GM18951 (cell line): ENCODE measurements at regions not wholly inside any gene's neighbourhood (a gene's known extent, or its start where the extent isn't known, plus 50 kb on each side); places are given as distances from the start of the nearest gene placed in this dataset.
"Not testable (repeated sequence)": the region's sequence is repeated elsewhere in the genome, so short reads cannot be mapped to it uniquely, and the experiment has no call there.

Source experiments
- POLR2A ChIP-seq: IDR thresholded peaks from 4 replicates; pipeline ENCODE4 v1.6.1; 2011; ENCODE audit warnings: mild to moderate bottlenecking; ENCODE audit not compliant: insufficient read length, insufficient read depth; ENCODE audit errors: extremely low read depth
- in situ Hi-C: fragments of 300-500 bp; cut with MboI; formaldehyde crosslinking; loops from one replicate; pipeline ENCODE4 v1.12.0; 2022; ENCODE audit warnings: low sequenced_read_pairs, mixed read lengths, inconsistent platforms; ENCODE audit not compliant: unreplicated experiment

DNA sequence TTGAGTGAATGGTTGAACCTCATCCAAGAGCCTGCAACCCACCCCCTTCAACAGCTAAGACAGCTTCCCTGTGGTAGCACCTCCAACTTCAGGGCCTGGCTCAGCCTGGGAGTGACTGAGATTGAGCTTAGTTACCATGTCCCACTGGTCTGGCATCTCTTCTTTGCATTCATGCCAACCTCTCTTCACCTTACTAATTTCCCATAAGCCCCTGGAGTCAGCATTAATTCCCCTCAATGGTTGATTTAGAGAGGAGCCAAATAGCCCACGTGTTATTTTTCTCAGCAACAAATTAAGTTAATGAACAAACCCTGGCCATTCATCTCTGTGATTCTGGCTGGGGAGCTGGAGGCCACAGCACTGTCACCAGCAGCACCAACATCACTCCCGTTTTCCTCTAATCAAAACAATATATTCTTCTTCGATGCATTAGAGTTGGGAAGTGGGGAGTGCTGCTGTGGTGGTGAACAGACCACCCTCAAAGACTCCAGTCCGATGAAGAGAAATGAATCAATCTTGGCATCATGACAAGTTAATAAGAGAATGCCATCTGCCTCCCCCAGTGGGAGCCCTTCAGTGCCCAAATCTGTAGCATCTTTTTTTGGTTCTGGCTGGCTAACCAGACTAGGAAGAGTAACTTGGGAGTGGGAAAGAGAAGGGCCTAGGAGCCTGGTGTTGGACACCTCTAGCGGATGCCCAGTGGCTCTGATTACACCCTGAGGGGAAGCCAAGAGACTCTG is 83.2 kb upstream of the ADRA1D start:
- TF ChIP-seq POLR2A: no peak
- in situ Hi-C loops: no loop called here

DNA sequence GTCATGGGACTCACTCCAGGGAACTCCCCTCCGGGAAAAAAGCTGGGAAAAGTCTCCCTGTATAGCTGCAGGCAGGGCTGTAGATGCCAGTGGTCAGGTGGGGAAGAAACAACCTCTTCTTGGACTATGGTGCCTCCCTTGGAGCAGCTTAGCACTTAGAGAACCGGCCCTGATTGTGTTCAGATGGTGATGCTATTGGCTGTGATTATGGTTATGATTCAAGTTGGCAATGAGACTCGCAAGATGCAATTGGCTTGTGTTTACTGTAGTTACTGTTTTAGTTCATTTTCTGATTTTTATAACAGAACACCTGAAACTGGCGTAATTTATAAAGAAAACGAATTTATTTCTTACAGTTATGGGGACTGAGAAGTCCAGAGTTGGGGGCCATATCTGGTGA is 80.9 kb upstream of the ADRA1D start:
- TF ChIP-seq POLR2A: no peak
- in situ Hi-C loops: no loop called here

DNA sequence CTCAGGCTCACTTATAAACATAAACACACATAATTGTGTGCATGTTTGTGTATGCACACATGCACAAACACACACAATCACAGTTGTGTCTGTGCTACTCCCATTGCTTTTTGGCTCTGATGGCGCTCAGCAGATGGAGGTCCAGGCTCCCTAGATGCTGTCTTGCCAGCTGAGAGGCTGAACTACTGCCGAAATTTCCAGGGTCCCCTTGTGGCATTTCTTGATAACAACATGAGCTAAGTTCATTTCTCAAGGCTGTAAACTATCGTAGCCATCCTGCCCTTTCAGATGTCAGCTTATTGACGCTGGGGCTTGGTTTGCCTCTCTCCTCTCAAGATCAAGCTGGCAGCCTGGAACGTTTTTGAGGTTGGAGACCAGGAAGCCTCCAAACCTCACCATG is 80.1 kb upstream of the ADRA1D start:
- in situ Hi-C loops: no loop called here

DNA sequence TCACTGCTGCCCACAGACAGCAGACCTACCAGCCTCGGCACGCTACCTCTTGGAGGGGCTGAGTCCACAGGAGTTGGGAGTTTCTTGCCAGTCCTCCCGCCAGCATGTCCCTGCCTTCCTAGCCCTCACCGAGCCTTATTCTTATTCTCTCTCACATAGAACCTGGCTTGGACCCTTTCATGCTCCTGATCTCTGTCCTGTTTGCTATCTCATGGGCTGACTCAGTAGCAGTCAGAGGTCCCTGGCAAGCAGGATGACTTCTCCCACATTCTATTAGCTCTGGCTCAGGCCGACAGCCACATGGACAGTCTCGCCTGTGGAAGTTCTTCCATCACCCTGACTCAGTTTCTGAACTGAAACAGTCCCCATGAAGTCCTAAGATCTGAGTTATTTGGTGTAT is 79.5 kb upstream of the ADRA1D start:
- no peak for TF ChIP-seq POLR2A
- in situ Hi-C loops: no loop called here

More for the DNA sequence above, 80.1 kb upstream of the ADRA1D start:
- no peak for TF ChIP-seq POLR2A

DNA sequence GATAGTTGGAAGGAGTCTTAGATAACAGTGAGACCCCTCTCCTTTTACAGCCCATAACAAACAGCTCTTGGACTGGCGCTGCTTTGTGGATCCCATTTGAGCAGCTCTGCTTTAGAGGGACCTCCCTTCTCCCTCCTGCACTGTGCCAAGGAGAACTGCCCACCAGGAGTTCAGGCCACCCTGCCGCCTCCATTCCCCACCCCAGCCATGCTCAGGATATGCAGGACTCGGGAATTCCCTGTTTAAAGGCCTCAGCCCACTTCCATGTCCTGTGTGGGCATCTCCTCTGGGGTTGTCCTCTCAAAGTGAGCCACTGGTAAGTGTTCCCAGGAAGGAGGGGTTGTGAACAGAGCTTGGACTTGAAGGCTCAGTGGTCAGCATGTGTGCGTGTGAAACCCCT is 78.9 kb upstream of the ADRA1D start:
- no peak for TF ChIP-seq POLR2A
- in situ Hi-C loops: no loop called here

DNA sequence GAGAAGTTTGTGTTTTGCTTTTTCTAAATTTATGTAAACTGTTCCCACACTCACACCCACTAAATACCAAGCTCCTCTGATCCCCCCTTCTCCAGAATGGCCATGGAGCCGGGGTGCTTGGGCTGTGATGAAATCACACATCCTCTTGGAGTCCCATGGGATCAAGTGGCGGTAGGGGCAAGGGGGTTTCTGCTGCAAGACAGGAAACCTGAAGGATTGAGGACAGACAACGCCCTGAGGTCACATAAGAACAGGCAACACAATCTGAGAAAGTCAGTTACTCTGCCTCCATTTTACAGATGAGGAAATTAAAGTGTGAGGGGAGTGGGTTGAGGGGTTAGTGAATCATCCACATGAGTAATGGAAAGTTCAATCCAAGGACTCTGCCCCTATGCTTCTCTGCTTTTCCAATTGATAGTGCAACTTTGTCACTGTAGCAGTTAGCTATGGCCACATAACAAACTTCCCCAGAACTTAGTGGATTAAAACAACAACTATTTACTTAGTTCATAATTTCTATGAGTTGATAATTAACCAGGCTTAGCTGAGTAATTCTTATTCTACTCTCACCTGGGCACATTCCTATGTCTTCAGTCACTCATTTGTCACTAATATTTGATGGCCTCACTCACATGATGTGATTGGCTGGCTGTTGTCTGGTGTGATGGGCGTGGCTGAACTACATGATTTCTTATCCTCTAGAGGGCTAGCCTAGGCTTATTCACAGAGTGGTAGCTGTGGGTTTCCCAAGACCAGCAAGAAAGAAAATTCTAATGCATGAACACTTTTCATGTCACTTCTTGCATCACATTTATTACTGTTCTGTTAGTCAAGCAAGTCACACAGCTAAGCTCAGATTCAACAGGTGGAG is 77.3 kb upstream of the ADRA1D start:
- in situ Hi-C loops: no loop called here
- no peak for TF ChIP-seq POLR2A

DNA sequence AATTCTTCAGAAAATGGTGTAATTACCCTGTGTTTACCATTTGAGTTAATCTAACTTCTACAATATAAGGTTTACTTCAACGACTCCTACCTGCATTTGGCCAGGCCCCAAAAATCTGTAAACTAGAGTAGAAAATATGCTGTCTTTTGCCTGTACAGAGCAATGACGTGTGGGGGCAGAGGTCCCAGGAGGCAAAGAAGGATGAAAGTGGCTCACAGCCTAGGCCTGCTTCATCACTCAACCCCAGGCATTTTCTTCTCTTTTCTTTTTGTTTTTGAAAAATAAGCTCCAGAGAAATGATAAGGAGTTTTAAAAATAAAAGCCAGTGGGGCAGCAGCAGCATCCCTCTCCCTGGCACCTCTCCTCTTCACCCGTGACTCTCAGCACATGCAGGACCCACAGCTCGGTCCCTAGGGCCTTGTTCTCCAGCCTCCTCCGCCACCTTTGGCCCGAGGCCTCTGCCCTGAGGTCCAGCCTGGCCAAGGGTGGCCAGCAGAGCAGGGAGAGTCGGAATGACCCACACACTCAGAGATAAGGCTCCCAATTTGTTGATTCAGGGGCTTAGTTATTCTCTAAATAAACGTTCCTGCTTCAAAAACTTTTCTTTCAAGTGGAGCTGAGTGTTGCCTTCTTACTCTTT is 76.6 kb upstream of the ADRA1D start:
- in situ Hi-C loops: no loop called here
- TF ChIP-seq POLR2A: no peak

DNA sequence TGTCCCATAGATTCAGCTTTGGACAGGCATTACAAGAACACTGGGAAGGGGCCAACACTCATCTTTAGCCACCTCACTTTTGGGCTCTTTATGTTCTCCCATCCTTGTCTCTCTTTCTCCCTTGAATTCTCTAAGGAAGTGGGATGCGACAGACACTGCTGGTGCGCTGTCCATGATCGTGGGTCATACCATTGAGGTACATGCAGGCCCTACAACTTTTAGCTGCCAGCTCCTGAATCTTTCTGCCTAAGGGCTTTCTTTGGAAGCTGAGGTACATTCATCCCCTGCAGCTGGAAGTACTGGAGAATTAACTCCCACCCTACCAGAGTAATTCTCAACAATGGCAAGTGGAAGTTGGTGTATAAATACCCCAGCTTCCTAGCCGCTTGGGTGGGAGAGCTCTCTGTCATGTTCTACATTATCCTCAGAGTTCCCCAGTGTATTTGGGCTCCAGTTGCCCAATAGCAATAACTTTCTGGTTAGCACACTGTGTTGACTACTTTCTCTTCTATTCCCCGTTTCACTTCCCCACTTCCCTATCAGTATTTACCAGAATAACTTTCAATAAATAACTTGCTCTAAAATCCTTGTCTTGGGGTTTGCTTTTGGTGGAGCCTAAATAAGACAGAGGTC is 75.6 kb upstream of the ADRA1D start:
- in situ Hi-C loops: no loop called here
- no peak for TF ChIP-seq POLR2A

DNA sequence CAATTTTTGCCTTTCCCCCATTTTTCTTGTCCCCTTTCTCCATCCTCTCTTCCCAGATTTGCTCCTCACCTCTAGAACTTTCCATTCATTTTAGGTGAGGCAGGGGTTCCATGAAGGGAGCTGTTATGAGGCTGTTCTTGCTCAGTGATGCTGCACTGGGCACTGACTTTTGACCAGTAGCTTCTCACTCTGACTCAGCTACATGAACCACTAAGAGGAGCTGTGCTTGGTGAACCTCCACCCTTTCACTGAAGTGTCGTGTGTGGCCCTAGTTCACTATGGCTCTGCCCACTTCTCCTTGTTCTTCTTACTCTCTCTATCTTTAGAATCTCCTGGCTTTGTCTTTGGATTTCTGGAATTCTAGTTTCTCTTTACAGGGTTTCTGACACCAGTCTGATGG is 73.4 kb upstream of the ADRA1D start:
- in situ Hi-C loops: no loop called here
- TF ChIP-seq POLR2A: no peak

DNA sequence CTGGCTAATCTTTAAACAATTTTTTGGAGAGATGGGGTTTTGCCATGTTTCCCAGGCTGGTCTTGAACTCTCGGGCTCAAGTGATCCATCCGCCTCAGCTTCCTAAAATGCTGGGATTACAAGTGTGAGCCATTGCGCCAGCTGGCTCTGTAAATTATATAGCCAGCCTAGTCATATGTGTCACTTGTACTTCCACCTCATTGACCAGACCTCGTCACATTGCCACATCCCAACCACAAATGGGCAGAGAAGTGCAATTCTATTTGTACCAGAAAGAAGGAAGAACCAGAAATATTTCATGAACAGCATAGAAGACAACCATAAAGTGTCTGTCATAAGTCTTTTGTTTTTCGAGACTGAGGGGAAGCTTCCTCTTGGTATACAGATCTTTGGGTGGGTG is 71.2 kb upstream of the ADRA1D start:
- in situ Hi-C loops: no loop called here
- no peak for TF ChIP-seq POLR2A

DNA sequence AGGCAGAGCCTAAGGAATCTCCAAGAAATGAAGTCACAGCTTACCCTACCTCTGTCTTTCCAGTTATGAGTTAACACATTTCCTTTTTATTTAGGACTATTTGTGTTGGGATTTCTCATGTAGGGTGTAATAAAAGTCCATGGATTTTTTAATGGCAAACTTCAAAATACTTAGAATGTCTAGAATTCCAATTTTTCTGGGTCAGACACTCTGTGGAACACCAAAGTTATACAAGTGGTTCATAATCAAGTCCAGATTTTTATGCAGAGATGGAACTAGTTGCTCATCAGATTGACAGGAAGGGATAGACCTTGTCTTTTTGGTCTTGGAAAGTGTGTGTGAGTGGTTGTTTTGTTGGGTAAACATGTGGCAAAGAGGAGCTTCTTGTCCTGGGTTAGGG is 69.8 kb upstream of the ADRA1D start:
- in situ Hi-C loops: no loop called here
- no peak for TF ChIP-seq POLR2A

DNA sequence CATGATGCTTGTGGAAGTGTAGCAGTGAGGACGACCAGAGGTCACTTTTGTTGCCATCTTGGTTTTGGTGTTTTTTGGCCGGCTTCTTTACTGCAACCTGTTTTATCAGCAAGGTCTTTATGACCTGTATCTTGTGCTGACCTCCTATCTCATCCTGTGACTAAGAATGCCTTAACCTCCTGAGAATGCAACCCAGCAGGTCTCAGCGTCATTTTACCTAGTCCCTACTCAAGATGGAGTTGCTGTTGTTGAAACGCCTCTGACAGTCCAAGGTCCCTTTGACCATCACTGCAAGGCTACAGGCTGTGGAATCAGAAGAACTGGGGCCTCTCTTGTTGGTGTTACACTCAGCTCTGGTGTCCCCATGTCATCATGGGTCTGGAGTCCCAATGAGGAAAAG is 61.5 kb upstream of the ADRA1D start:
- in situ Hi-C loops: not testable (repeated sequence)

DNA sequence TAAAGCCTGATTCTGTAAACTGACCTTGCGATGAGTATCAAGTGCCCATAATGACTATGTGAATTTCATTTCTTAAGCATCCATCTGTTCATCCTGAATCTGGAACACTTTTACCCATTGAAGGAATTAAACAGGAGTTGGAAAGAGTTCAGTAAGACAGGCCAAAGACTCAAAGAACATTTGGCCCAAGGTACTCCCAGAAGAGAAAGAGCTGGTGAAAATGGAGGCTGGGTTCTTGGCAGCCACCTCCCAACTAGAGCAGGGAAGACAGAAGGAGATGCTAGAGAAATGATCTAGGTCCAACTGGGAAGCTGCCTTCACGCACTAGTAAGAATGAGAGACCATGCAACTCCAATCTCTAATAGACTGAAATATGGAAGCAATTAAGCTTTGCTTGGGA is 57.1 kb upstream of the ADRA1D start:
- TF ChIP-seq POLR2A: no peak
- in situ Hi-C loops: no loop called here
